ENCODE measurements at regions not wholly inside any gene's neighbourhood (a gene's known extent, or its start where the extent isn't known, plus 50 kb on each side); places are given as distances from the start of the nearest gene placed in this dataset.

DNA sequence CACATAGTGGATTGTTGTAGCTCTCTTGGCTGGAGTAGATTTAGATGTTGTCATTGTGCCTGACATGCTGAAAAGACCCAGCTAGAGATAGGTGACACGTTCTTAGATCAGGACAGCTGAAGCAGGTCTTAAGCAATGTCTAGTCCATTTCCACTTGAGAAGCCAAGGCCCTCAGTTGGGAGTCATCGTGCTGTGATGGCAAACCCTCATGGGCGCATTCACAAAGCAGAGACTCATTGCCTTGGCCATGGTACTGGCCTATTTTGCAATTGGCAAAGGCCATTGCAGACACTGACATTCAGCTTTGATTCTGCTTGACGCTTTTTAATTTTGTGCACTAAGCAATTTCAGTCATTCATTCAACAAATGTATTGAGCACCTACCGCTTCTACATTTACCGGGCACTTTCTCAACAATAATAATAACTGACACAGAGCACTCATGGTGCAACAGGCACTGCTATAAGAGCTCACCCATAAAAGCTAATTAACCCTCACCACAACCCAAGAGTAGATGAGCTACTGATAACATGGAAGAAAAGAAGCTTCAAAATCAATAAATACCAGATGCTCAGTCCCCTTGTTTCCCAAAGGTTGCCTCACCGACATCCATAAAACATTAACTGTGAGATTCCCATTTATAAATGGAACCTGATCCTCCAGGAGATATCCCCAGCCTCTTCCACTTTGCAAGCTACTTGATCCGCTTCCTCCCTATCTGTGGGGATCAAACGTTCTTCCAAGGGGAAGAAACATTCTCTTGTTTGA, 200.1 kb downstream of the TLE3 start:
- DNase-seq (ENCODE audit: insufficient read length, low spot score) (no peak), FAIRE-seq (no peak)
- TF ChIP-seq PAX5 (IDR thresholded peaks at IDR 0.05; ENCODE audit: insufficient read depth, low read length, severe bottlenecking) (no peak), SPI1 (IDR thresholded peaks at IDR 0.05; ENCODE audit: low read depth, low read length) (no peak), TAF1 (IDR thresholded peaks at IDR 0.05; ENCODE audit: low read depth, low read length) (no peak), POLR2AphosphoS5 (IDR thresholded peaks at IDR 0.05; ENCODE audit: low read depth, low read length) (no peak), POLR2A (IDR thresholded peaks at IDR 0.05; ENCODE audit: low read depth, low read length) (no peak), POU2F2 (IDR thresholded peaks at IDR 0.05; ENCODE audit: low read depth, low read length) (no peak)

- no peak for TF ChIP-seq SPI1 (IDR thresholded peaks at IDR 0.05; ENCODE audit: low read depth, low read length)
- TF ChIP-seq TAF1 (IDR thresholded peaks at IDR 0.05; ENCODE audit: low read depth, low read length), result no peak
- TF ChIP-seq PAX5 (IDR thresholded peaks at IDR 0.05; ENCODE audit: insufficient read depth, low read length, severe bottlenecking), result no peak
- no peak for TF ChIP-seq POLR2AphosphoS5 (IDR thresholded peaks at IDR 0.05; ENCODE audit: low read depth, low read length)
- TF ChIP-seq POU2F2 (IDR thresholded peaks at IDR 0.05; ENCODE audit: low read depth, low read length), result no peak
- no peak for TF ChIP-seq POLR2A (IDR thresholded peaks at IDR 0.05; ENCODE audit: low read depth, low read length)
- DNase-seq (ENCODE audit: insufficient read length, low spot score), result no peak
- no peak for FAIRE-seq
Measured at GRCh38 chr15:69898243-69898642, 199.5 kb downstream of the TLE3 start.

- no peak for FAIRE-seq
- no peak for TF ChIP-seq POLR2AphosphoS5 (IDR thresholded peaks at IDR 0.05; ENCODE audit: low read depth, low read length)
- no peak for TF ChIP-seq SPI1 (IDR thresholded peaks at IDR 0.05; ENCODE audit: low read depth, low read length)
- TF ChIP-seq PAX5 (IDR thresholded peaks at IDR 0.05; ENCODE audit: insufficient read depth, low read length, severe bottlenecking), result no peak
- no peak for TF ChIP-seq POU2F2 (IDR thresholded peaks at IDR 0.05; ENCODE audit: low read depth, low read length)
- TF ChIP-seq POLR2A (IDR thresholded peaks at IDR 0.05; ENCODE audit: low read depth, low read length), result no peak
- no peak for TF ChIP-seq TAF1 (IDR thresholded peaks at IDR 0.05; ENCODE audit: low read depth, low read length)
- DNase-seq (ENCODE audit: insufficient read length, low spot score), result no peak
Measured at GRCh38 chr15:69902414-69903062, 195.2 kb downstream of the TLE3 start.

DNA sequence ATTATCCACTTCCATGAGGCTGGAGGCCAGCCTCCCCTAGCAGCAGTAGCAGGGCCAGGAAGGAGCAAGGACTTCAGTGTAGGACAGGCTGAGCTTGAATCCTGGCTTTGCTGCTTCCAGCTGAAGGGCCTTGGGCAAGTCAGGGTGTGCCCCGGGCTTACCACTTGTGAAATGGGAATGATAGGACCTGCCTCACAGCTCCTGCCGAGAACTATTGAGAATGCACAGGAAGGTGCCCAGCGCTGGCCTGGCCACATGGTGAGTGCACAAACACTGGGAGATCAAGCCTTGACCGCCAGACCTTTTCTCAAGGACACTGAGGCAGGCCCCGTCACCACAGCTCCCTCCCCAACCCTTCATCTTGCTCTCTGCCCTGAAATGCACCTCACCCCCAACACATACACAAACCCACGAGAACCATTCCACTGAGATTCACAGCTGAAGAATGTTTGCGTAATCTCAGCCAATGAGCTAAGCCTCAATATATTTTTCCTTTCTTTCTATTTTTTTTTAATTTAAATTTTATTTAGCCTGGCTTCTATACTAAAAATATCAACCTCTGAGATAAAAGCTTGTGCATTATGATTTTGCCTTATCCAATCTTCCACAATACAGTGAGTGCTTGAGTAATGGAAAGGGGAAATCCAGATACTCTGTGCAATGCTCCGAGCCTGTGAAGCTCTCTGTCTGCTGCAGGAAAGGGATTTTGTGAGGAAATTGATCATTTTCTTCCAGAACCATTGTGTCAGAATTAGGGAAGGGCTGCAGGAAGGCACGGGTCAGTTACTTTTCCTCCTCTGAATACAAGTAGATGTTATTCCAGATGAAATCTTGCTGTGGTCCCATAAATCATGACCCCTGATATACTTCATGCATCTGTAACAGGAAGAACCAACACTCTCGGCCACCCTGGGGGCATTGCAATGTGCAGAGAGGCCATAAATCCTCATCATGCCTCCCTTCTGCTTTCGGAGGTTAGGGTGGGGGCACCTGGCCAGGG, 193.9 kb downstream of the TLE3 start:
- no peak for DNase-seq (ENCODE audit: insufficient read length, low spot score)
- no peak for TF ChIP-seq PAX5 (IDR thresholded peaks at IDR 0.05; ENCODE audit: insufficient read depth, low read length, severe bottlenecking)
- no peak for TF ChIP-seq POU2F2 (IDR thresholded peaks at IDR 0.05; ENCODE audit: low read depth, low read length)
- no peak for TF ChIP-seq SPI1 (IDR thresholded peaks at IDR 0.05; ENCODE audit: low read depth, low read length)
- no peak for TF ChIP-seq TAF1 (IDR thresholded peaks at IDR 0.05; ENCODE audit: low read depth, low read length)
- TF ChIP-seq POLR2AphosphoS5 (IDR thresholded peaks at IDR 0.05; ENCODE audit: low read depth, low read length), result no peak
- no peak for TF ChIP-seq POLR2A (IDR thresholded peaks at IDR 0.05; ENCODE audit: low read depth, low read length)
- FAIRE-seq, result no peak

DNA sequence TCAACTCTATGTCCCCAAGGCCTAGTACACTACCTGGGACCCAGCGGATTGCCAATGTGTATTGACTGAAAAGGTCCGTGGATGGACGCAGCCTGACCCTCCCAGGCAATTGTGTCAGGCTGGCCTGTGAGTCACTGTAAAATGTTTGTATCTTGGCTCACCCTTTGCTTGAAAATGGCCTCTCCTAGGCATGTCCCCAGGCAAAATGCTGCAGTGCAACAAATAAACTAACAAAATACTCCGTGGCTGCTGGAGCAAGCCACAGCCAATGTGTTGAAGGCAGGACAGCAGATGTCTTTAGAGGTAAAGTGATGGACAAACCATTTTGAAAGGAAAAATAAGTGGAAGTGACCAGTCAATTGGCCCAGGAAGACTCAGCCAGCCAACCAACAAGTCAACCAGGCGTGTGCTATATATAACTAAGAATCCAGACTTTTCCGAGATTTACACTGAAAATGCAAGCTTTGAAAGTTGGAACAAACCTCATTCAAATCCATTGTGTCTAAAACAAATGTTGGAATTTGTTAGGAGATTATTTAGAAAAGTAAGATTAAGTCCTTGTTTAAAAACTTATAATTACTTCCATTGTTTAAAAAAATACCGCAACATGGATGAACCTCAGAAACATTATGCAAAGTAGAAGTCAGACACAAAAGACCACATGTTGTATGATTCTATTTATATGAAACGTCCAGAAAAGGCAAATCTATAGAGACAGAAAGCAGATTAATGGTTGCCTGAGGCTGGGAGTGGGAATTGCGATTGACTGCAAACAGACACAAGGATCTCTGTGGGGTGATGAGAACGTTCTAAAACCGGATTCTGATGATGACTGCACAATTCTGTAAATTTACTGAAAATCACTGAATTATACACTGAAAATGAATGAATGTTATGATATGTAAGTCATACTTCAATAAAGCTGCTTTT, 191.2 kb downstream of the TLE3 start:
- DNase-seq (ENCODE audit: insufficient read length, low spot score), result no peak
- TF ChIP-seq POLR2AphosphoS5 (IDR thresholded peaks at IDR 0.05; ENCODE audit: low read depth, low read length) (no peak), POU2F2 (IDR thresholded peaks at IDR 0.05; ENCODE audit: low read depth, low read length) (no peak), PAX5 (IDR thresholded peaks at IDR 0.05; ENCODE audit: insufficient read depth, low read length, severe bottlenecking) (no peak), TAF1 (IDR thresholded peaks at IDR 0.05; ENCODE audit: low read depth, low read length) (no peak), SPI1 (IDR thresholded peaks at IDR 0.05; ENCODE audit: low read depth, low read length) (no peak), POLR2A (IDR thresholded peaks at IDR 0.05; ENCODE audit: low read depth, low read length) (no peak)
- no peak for FAIRE-seq

GRCh38 chr15:69908060-69908459, 189.7 kb downstream of the TLE3 start:
- no peak for FAIRE-seq
- TF ChIP-seq TAF1 (IDR thresholded peaks at IDR 0.05; ENCODE audit: low read depth, low read length) (no peak), POLR2AphosphoS5 (IDR thresholded peaks at IDR 0.05; ENCODE audit: low read depth, low read length) (no peak), SPI1 (IDR thresholded peaks at IDR 0.05; ENCODE audit: low read depth, low read length) (no peak), POLR2A (IDR thresholded peaks at IDR 0.05; ENCODE audit: low read depth, low read length) (no peak), POU2F2 (IDR thresholded peaks at IDR 0.05; ENCODE audit: low read depth, low read length) (no peak), PAX5 (IDR thresholded peaks at IDR 0.05; ENCODE audit: insufficient read depth, low read length, severe bottlenecking) (no peak)

GRCh38 chr15:69908590-69909420, 188.9 kb downstream of the TLE3 start:
- TF ChIP-seq POU2F2 (IDR thresholded peaks at IDR 0.05; ENCODE audit: low read depth, low read length) (no peak), POLR2AphosphoS5 (IDR thresholded peaks at IDR 0.05; ENCODE audit: low read depth, low read length) (no peak), POLR2A (IDR thresholded peaks at IDR 0.05; ENCODE audit: low read depth, low read length) (no peak), TAF1 (IDR thresholded peaks at IDR 0.05; ENCODE audit: low read depth, low read length) (no peak), PAX5 (IDR thresholded peaks at IDR 0.05; ENCODE audit: insufficient read depth, low read length, severe bottlenecking) (no peak), SPI1 (IDR thresholded peaks at IDR 0.05; ENCODE audit: low read depth, low read length) (no peak)
- no peak for DNase-seq (ENCODE audit: insufficient read length, low spot score)
- no peak for FAIRE-seq

More at GRCh38 chr15:69908060-69908459, 189.7 kb downstream of the TLE3 start:
- DNase-seq (ENCODE audit: insufficient read length, low spot score), result no peak
